ENCODE measurements at regions not wholly inside any gene's neighbourhood (a gene's known extent, or its start where the extent isn't known, plus 50 kb on each side); places are given as distances from the start of the nearest gene placed in this dataset.
"Not testable (repeated sequence)": the region's sequence is repeated elsewhere in the genome, so short reads cannot be mapped to it uniquely, and the experiment has no call there.

DNA sequence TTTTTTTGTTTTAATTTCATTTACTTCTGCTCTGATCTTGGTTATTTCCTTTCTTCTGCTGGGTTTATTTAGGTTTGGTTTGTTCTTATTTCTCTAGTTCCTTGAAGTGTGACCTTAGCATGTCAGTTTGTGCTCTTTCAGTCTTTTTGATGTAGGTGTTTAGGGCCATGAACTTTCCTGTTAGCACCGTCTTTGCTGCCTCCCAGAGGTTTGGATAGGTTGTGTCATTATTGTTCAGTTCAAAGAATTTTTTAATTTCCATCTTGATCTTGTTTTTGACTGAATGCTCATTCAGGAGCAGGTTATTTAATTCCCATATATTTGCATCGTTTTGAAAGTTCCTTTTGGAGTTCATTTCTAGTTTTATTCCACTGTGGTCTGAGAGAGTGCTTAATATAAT lies 539.0 kb upstream of the ZP4 start:
- not testable (repeated sequence) for DNase-seq

DNA sequence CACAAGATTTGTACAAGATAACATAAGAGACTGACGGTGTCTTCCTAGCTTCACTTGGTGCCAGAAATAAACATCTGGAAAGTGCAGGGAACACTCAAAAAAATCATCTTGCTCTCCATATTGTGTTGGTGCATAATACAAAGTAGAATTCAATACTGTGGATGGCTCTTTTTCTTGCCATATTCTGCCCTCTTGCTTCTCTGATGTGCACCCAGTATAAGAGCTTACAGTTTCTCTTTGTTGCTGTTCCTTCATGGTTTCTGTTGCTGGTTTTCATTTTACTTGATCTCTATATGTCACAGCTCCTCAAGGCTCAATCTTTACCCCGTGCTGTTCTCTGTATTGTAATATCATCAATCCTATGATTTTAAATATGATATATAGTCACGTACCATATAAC lies 528.5 kb upstream of the ZP4 start:
- DNase-seq, result no peak

DNA sequence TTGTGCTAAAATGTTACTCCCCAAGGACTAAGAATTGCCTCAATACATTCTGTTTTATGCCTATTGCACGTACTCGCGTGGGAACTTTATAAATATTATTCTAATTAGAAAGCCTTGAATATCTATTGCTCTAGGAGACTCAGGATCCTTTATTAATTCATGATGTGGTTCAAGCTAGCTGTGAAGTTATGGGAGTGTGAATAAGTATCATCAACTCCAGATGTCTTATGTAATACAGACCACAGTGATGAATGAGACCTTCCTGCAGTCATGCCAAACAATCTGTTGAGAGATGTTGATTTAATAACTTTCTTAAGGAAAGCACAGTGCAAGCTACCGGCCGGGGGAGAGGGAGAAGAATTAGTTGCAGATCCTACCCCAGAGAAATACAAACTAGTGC lies 519.2 kb upstream of the ZP4 start:
- no peak for DNase-seq

DNA sequence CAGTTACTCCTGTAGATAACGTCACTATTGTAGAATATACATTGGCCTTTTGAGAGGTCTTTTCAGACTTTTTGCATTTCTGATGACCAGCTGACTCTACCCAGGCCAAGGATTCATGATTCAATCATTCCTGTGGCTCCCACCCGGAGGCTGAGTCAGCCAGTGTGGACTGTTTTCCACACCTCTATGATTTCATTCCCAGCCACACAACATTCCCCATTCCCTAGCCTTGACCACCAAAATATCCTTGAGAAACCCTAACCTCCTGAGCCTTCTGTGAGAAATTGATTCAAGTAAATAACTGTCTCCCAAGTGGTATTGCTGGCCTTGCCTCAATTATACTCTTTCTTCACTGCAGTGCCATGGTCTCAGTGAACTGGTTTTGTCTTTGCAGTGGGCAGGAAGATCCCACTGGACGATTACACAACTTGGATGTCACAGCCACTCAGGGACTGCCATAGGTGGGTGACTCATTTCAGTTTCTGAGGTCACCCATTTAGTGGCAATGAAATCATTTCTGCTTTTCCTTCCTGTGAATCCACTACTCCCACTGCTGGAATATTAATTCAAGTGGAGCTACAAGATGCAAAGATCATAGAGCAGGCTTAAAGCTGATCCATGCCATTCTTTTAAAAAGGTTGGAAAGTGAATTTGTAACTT lies 518.6 kb upstream of the ZP4 start:
- DNase-seq, result no peak

DNA sequence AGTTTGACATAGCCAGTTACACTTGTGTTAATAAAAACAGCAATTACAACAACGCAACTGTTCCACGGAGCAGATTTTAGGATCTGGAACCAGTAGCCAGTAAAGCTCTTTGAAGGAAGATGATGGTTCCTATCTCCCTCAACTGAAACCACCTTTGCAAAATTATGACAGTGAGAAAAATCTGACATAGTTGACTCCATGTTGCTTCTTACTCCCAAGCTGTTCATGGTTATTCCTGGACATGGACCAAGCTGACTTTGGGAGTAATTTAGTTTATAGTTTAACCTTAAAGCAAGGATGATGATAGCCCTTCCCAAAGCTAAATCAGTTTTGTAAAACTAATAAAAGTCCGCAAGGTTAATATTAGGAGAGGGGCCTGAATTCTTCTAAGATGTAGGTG lies 518.0 kb upstream of the ZP4 start:
- no peak for DNase-seq

DNA sequence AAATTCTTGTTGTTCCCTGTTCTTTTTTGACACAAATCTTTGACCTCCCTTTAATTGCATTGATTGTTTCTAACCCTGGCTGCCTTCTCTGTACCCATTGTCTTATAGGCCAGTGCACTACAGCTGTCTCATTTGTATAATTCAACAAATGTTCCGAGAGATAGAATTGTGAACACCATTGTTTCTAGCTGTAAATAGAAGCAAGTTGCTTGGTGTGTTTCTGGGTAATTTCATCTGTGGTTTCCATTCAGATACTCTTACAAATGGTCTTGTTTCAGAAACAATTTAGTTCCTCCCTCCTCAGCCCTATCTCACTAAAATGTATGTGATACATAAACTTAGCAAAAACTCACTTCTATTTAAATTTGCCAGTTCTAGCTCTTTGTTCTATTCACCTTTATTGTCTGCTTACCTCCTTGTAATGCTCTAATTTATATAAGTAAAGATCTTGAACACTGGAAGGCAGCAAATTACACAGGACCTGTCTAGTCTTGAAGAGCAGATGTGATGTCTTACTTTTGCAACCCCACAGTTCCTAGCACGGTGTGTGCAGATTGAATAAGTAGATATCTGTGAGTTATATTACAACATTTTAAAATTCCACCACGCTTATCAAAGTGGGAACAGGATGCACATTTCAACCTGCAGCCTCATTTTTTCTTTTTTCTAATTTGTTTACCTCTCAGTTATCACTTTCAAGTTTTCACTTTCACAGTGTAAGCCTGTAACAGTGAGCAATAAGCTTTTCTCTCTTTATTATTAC lies 515.6 kb upstream of the ZP4 start:
- DNase-seq, result no peak

DNA sequence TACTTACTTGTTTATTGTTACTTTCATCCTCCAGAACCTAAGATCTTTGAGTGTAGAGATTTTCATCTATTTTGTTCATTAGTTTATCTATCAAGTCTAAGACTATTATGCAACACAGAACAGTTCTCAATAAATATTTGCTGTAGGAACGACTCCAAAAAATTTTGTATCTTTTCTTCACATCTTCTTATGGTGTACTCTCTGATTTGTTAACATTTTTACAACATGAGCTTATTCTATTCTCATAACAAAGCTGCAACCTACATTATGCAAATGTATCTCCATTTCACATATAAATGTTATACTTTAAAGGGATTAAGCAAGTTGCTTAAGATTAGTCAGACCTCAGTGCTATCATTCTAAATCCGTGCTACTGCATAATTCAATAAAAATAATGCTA lies 514.2 kb upstream of the ZP4 start:
- no peak for DNase-seq

DNA sequence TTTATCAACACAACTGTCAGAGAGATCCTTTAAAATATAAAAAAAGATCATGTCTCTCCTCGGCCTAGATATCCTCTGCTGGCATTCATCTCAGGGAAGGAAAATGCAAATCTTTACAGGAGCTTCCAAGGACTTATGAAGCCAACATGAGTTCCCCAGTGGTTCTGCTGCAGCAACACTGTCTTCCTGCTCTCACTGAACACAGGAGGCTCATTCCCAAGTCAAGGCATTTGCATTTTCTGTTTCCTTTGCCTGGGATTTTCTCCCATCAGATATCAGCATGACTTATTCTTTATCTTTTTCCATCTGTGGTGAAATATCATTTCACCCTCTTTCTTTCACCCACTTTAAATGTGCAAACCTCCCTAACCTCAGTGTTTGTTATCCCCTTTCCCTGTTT lies 513.8 kb upstream of the ZP4 start:
- no peak for DNase-seq

DNA sequence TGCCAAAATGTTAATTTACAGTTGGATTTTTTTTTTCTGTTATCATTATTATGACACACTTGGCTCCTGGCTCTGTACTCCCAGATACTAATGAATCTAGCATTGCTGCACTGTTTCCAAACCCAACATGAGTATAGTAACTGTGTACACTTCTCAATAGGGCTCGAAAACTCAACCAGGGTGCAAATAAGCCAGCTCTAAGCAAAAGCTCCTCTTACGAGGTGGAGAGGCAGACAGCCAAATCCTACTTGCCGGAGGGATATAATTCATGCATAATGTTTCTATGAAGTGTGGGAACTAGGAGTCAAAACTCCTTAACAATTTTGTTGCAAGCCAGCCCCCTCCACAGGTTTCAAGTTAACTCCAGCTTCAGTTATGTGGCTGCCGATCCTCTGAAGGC lies 510.4 kb upstream of the ZP4 start:
- DNase-seq, result no peak

DNA sequence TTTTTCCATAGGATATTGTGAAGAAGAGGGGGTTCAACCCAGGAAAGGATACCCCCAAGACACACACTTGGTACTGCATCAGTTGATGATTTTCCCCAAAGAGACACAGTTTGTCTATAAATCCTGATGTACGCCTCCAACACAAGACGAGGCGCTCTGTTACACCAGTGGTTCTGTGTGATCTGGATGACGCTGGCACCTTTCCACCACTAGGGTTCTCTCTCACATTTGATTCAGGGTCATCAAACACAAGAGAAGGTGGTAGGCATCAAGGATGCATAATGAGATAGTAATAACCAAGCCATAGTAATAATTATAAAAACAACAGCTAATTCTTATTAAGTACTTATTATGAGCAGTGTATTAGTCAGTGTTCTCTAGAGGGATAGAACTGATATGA lies 508.8 kb upstream of the ZP4 start:
- no peak for DNase-seq

DNA sequence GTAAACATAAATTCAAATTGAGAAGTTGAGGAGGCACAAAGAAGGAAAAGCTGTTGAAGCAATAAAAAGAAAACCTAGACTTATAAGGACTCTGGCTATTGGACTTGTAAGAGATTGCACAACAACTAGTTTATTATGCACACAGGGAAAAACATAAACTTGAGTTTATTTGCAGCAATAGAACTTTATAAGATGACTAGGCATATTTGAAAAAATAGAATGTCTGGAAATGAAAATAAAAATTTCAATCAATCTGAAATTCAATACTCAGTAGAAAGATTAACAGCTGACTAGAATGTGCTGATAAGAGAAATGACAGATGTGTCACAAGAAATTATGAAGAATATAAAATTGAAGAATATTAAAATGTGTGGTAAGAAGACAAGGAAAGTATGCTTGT lies 505.4 kb upstream of the ZP4 start:
- DNase-seq, result no peak

DNA sequence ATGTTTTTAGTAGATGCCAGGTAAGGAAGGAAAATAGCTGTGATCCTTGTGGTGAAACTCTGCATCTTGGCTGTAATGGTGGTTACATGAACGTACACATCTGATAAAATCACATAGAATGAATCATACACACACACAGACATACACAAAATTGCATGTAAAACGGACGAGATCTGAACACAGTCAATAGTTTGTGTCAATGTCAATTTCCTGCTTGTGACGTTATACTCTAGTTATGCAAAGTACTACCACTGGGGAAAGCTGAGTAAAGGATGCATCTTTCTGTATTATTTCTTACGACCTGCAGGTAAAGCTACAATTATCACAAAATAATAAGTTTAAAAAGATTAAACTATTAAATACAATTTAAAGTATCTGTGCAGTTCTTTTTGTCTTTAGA lies 493.7 kb upstream of the ZP4 start:
- no peak for DNase-seq

DNA sequence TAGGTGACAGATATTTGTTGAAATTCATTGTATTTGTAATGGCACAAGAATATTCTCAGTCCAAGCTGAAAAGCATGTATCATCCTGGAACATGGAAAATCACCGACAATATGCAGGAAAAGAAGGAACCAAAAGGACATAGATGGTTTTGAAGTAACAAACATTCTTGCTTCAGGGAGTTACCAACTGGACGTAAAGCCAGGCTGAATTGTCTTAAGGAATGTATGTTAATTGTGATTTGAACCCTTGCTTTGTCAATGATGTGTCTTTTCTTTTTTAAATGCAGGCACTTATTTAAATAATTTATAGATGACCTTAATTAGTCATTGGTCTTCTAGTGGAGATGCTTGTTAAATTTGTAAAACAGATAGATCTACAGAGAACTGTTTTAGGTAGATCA lies 489.4 kb upstream of the ZP4 start:
- no peak for DNase-seq

DNA sequence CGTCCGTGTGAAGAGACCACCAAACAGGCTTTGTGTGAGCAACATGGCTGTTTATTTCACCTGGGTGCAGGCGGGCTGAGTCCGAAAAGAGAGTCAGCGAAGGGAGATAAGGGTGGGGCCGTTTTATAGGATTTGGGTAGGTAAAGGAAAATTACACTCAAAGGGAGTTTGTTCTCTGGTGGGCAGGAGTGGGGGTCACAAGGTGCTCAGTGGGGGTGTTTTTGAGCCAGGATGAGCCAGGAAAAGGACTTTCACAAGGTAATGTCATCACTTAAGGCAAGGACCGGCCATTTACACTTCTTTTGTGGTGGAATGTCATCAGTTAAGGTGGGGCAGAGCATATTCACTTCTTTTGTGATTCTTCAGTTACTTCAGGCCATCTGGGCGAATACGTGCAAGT lies 488.7 kb upstream of the ZP4 start:
- not testable (repeated sequence) for DNase-seq

DNA sequence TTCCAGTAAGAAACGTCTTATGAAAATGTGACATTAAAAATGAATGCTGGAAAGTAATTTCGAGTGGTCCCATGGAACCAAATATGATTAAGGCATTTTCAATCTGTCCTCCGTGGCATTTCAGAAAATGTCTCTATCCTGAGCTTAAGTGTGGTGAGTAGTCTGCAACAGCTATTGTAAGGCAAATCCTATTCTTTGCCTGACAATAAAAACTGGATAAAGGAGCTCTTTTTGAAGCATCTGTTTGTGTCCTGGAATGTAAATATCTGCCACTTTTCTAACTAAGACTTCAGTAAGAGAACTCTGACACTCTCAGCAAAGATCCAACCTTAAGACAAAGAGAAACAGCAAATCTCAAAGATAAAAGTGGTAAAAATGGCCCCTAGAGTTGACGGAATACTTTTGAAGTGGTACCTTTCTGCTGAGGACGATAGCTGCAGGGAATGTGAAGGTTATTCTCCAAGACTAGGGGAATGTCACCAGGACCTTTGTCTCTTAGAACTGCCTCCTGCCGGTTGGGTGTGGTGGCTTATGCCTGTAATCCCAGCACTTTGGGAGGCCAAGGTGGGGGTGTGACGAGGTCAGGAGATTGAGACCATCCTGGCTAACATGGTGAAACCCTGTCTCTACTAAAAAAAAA lies 486.7 kb upstream of the ZP4 start:
- DNase-seq, result no peak

DNA sequence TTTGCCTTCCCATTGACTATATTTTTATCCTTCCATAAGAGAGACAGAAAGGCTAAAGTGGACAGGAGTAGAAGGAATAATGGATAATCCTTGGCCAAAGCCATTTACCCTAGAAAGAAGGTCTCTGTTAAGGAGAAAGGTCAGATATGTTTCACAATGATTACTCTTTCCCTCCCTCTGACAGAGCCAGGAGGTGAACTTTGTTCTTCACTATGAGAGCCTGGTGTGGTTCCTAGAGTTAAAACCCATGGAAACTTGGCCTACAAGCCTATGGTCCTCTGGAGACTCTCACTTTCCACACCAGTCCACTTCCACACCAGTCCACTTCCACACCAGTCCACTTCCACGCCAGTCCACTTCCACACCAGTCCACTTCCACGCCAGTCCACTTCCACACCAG lies 479.9 kb upstream of the ZP4 start:
- DNase-seq, result no peak

DNA sequence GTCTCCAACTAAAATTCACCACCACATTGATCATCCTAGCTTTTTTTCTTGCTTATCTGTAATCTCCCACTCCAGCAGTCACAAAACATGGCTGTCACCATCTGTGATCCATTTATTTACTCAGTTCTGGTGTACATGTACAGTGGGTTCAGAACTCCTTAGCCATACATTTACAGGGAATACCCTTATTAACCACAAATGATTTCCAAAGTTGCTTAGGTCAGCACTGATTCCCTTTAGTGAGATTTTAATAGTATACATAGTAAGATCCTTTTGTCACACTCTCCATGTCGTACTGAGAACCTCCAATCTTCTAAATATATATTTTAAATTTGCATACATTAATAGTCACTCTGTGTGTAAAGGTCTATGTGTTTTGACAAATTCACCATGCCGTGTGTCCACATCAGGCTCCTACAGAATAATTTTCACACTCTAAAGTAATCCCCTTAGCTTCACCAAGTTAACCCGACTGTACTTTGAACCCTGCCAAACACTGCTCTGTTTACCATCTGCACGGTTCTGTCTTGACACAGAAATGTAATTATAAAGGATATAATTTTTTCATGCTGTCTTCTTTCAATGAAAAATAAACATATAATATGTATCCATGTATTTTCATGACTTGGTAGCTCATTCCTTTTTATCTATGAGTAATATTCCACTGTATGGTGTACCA lies 473.6 kb upstream of the ZP4 start:
- DNase-seq, result no peak

DNA sequence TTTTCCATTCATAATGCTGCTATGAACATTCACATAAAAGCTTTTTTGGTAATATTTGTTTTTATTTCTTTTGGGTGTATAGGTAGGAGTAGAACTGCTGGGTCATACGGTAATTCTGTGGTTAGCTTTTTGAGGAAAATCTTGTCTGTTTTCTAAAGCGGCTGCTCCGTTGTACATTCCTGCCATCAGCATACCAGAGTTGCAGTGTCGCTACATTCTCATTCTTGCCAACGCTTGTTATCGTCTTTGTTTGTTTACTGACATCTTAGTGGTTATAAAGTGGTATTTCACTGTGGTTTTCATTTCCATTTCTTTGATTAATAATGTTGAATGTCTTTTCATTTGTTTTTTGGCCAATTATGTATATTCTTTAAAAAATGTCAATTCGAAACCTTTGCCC lies 469.8 kb upstream of the ZP4 start:
- no peak for DNase-seq

DNA sequence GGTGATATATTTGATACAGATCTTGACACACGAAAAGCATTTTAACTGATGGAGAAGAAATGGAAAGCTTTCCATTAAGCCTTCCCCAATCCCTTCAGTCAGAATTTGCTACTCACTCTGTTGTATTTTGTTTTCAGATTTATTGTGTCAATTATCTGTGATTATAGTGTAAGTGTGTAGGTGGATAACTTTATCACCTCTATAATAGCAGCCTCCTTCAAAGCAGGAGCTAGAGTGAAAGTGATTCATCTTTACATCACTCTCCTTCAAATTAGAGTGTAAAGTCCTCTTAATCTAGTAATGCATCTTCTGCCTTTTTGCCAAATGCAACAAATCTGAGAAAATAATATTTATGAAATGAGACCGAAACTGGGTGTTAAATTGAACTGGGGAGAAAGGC lies 459.7 kb upstream of the ZP4 start:
- DNase-seq, result no peak

DNA sequence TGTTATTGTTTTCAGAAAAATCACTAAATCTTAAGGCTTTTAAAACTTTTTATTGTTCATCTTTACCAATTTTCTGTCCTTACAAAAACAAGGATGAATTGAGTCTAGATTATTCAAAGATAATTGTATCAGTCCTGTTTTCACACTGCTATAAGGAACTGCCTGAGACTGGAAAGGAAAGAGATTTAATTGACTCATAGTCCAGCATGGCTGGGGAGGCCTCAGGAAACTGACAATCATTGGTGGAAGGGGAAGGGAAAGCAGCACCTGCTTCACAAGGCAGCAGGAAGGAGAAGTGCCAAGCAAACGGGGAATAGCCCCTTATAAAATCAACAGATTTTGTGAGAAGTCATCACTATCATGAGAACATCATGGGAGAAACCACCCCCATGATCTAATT lies 455.6 kb upstream of the ZP4 start:
- DNase-seq, result no peak

DNA sequence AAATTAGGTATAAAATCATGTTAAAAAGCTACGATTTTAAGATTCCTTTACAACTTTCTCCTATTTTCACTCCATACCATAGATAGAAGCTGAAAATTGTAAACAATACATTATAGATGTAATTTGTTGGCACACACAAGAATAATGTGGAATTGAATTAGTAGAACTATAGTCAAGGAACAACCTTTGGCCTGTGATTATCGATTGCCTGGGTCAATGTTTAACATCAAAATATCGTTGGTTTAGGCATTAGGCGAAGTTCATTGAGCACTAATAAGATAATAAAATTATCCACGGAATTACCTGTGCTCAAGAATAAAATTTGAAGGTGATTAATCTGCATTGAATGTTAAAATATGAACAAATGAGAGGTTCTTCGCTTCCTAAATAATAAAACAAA lies 455.1 kb upstream of the ZP4 start:
- no peak for DNase-seq

DNA sequence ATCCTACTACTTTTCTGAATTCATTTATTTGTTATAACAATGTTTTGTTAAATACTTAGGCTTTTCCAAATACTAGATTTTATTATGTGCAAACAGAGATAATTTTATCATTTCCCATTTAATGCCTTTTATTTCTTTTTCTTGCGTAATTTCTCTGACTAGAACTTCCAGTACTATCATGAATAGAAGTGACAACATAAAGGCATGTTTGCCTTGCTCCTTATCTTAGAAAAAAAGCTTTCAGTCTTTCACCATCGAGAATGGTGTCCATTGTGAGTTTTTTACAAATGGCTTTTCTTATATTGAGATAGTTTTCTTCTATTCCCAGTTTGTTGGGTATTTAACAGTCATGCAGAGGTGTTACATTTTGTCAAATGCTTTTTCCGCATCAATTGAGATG lies 453.1 kb upstream of the ZP4 start:
- no peak for DNase-seq

DNA sequence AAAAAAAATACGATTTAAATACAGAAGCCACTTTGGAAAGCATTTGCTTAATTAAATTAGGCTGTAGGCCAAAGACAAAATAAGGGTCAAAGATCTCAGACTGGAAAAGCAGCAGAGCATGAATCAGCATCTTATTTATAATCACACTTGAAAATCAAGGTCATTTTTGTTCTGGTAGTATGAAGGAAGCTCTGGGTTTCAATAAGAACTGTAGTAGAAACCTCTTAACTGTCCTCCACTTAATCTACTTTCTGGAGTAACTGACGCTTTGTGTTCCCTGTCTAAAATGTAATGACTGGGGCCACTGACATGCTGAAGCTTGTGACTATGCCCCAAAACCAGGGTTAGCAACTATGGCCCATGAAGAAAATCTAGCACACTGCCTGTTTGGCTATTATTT lies 450.7 kb upstream of the ZP4 start:
- no peak for DNase-seq

DNA sequence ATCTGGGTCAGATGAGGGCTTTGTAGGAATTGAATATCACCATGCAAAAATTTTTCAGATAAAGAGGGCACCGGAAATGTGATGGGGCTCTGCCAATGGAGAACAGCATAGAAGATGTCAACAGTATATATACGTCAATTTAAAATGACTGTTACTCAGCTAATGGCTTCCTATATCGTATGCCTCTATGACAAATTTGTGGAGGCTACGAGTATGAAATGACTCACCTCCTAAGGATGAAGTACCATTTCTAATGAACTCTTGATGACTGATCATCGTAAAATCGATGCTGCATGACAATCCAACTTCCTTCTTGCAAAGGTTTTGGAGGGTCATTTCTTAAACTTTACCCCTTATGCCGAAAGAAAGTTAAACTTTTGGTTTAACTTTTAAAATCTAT lies 450.3 kb upstream of the ZP4 start:
- DNase-seq, result no peak
